GM21447 (cell line): ENCODE measurements at regions not wholly inside any gene's neighbourhood (a gene's known extent, or its start where the extent isn't known, plus 50 kb on each side); places are given as distances from the start of the nearest gene placed in this dataset.

Source experiments
- ATAC-seq: cut with Tn5 transposase; IDR thresholded peaks from one replicate; pipeline ENCODE4 v1.9.1; 2021; ENCODE audit not compliant: unreplicated experiment

DNA sequence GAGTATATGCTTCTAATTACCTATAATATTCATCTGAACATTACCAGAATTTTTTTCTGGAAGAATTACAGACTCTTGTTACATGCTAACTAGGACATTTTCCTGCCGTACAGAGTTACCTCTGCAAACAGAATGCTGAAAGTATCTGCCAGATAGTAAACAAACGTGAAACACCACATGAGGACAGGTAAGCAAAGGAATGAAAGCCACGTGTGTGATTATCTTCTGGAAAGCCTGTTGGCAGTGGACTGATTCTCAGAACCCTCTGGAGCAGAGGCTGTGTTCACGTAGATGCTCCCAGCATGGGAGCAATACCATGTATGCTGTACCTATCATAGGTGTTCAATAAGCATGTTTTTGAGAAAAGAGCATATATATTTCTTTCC, 472.6 kb downstream of the ENC1 start:
- ATAC-seq, result no peak

DNA sequence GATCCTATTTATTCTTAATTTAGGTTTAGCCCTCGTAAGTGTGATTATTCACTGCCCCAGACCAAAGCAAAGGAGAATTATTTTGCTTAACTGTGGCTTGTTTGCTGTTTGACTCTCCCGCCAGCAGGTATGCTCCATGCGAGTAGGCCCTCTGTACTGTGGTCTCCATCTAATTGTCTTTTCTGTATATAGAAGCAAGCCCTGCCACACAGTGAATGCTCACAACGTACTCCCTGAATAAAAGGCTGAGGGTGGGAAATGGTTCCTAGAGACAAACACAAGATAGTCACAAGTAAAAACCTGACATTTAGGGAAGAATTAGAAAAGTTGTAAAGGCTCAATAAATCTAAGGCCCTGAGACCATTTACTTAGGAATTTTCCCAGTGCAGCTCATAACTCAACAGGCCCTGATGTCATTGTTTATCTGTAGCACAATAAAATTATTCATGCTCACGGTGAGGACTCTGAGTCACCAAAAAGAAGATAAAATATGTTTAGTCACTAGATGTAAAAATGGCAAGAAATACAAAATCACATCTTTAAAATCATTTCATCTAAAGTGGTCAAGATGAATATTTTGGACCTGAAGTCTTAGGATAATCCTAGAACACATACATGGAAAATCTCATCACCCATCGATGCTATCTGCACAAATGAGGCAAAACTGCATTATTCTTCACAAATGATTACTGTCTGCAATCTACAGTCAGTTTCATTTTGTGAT, 473.2 kb downstream of the ENC1 start:
- no peak for ATAC-seq

DNA sequence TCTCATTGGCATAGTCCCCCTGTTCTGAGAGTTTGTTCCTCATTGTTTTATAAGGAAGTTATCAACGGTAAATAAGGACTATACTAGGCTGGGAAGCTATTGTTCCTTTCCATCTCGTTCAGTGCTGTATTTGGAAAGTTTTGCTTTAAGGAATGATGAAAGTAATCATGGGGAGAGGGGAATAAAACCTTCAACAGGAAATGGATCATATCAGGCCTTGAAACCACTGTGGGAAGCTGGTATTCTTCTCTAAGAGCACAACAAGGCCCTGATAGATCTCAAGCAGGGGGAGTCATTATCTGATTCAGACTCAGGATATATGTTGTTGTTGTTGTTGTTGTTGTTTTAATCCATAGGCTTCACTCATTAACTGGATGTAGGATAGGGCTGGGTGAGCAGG, 474.5 kb downstream of the ENC1 start:
- no peak for ATAC-seq

DNA sequence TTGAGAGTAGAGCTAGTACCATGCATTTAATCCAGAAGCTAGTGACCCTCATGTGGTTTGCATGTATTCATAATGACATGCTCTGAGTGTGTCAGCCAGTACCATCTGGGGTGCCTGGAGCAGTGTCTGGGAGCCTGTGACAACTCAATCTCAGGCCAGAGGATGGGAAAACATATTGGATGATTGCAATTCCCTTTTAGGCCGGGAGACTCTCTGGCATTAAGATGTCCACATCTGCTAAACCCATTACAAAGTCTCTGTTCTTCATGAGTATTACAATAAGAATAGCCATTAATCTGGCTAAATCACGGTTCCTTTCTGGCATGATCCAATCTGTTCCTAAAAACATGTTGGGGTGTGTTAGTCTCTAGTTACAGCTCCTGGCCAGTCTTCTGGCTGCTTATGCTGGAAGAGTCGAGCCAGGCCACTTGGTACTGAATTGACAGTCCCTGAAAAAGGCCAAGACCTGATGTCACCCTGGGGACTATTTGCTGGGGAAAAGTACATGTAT, 475.7 kb downstream of the ENC1 start:
- ATAC-seq, result no peak

DNA sequence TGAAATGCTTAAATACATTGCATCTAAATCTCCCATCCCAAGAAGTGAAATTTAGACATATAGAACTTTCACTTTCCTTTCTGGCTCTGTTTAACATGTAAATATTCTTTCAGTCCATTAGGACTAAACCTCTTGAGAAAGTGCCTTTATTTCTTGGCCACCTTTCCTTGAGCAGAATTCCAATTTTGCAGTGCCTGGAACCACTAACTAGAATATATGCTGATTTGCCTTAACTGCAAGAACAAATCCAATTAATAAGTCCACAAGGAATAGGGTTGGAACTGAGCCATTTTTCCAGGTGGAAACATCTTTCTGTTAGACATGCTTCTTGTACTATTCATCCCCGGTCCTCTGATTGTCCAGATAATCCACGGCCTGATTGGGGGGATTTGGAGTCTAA, 478.0 kb downstream of the ENC1 start:
- no peak for ATAC-seq

DNA sequence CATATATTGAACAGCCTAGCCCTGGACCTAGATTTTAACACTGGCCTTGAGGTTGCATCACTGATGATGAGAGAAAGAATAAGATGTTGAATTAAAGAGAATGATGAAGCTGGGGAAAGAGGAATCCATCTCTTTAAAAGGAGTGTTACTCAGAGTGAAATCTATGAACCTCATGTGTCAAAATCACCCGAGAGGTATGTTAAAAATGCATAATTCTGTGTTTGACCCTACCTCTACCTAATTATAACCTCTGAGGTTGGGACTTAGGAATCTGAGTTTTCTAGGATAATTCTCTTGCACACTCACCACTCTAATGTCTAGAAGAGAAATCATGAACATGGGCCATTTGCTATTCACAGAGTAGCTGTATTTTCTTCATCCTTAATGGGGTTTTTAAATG, 479.4 kb downstream of the ENC1 start:
- ATAC-seq, result no peak

DNA sequence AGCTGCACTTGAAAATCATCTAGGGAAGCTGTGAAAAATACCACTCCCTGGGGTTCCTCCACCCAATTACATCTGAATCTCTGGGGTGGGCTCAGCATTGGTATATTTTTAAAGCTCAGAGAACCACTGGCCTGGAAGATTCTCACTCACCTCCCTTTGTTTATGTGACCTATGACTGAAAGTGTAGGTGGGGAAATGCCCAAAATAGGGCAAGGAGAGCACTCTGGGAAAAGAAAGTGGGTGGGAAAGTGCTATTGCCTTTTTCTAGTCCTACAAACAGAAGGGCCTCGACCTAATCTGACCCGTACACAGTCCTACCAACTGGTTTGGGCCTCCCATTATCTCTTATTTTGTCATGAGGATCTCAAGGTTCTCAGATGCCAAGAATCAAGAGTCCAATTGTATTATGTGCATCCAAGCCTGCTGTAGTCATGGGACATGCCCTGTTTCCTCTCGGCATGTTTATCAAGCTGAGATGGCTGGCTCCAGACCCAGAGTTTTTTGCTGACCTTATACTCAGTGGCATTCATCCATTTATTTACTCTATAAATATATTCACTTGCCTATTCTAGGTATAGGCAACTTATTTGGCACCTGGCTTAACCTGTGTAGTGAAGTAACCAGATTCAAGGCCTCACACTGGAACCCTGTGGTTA, 483.7 kb downstream of the ENC1 start:
- no peak for ATAC-seq

DNA sequence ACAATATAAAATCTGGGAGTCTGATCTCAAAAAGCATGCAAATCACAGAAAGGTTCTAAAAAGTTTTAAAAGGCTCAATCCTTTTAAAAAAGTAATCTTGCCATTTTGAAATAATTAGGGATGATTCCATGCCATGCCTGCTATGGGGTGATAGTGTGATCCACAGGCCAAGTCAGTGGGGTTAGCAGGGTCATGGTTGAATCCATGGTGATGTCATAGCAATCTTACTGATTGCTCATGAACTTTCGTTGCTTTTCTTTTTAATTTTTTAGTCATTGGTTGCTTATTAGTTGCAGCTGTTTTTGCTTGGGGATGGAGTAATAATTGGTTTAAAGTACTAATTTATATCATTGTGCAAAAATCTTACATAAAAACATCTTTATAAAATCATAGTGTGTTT, 485.0 kb downstream of the ENC1 start:
- no peak for ATAC-seq

DNA sequence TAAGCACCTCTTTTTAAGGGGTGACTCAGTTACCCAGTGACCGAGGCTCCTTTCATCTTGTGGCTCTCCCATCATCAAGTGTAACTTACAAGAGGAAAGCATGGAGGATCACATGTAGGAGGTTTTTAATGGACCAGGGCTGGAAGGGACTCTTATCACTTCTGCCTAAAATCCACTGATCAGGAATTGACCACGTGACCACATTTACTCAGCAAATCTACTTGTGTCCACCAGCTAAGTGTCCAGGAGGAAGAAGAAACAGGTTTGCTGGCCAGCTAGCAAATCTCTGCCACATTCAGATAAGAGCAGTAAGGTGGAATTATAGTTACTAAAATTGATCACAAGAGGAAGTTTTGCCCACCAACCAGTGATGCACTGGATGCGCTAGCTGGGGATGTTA, 486.0 kb downstream of the ENC1 start:
- ATAC-seq, result no peak

DNA sequence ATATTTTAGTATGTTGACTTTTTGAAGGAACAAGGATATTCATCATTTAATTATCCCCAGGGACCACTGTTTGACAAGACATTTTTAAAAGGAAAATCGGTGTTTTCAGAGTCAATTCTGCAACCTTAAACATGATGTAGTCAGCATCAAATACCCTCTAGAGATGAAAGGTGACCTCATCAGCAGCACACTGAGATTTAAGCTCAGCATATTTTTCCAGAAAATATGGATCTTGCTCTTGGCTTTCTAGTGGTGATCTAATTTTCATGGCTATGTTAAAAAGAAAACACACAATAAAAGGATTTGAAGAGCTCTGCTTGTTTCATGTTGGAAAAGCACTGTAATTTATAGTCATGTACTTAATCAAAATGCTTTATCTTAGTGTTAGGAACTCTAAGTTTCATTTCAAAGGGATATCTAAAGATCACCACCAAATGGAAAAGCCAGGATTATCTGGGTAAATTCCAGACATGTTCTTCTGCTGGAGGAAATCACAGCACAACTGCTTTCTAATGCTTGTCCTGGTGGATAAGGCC, 487.2 kb downstream of the ENC1 start:
- no peak for ATAC-seq

DNA sequence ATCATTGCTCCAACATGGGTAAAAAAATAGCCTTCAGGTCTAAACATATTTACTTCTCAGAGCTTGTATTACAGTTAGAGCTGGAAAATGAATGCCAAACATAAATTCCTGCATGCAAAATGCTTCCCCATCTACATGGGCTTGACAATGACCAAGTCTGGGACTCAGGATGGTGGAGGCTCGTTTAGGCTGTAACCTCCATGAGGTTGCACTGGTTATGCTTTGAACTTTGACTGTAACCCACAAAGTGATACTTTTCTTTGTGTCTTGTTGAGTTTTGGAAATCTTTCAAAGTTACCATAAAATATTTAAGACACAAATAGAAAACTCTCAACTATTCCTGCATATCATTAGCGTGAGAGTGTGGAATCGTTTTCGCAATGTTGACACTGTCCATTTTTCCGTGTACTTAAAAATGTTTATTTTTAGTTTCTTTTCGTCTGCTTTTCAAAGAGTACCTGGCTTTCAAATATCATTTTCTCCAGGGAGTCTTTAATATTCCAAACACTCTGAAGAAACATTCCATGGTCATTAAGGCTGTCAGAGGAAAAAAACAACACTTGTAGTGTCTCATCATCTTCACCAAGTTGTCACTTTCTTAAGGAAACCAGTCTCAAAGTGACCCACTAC, 487.8 kb downstream of the ENC1 start:
- ATAC-seq, result no peak

DNA sequence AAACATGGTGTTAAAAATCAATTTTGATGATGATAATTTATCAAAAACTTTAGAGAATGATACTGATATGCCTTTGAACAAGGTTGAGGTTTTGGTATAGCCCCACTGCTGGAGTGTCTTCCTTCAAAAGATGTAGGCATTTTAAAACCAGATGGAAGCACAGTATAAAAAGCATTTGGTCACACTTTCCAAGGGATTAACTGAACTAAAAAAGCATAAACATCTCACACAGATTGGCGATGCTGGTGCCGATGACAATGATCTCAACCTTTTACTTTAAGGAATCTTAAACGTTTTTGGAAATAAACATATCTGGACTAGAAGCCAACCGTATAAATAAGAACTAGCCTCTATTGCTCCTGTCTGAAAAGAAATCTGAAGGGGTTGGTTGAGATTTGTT, 488.4 kb downstream of the ENC1 start:
- ATAC-seq, result no peak

DNA sequence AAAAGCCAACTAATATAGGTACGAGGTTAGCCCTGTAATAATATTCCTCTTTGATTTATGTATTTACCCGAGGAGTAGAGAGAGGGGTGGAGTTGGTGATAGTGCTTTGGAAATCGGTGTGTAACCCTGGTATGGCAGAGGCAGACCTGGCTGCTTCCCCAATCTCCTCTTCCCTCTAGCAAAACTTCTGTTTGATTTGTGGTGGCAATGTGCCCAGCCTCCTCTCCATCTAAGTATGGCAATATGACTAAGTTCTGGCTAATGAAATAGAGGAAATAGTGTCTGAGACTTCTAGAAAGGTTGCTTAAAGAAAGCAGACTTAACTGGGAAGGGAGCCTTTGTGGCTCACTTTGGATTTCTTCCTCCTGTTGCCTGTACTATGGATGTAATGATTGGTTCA, 491.1 kb downstream of the ENC1 start:
- no peak for ATAC-seq

DNA sequence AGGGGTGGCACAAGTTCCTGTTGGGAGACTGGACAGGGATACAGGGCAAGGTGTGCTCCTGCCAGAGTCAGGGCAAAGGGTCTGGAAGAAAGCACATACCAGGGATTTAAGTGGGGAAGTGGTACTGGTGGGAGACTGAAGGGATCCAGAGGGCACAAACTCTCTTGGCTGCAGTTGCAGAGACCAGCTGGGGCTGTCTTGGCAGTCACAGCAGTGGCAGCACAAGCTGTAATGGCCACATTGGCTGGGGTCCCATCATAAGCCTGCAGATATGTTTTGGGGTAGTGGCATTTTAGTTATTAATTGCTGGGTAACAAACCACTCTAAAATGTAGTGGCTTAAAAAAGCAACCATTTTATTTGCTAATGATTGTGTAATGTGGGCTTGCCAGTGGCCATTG, 492.2 kb downstream of the ENC1 start:
- ATAC-seq, result no peak

DNA sequence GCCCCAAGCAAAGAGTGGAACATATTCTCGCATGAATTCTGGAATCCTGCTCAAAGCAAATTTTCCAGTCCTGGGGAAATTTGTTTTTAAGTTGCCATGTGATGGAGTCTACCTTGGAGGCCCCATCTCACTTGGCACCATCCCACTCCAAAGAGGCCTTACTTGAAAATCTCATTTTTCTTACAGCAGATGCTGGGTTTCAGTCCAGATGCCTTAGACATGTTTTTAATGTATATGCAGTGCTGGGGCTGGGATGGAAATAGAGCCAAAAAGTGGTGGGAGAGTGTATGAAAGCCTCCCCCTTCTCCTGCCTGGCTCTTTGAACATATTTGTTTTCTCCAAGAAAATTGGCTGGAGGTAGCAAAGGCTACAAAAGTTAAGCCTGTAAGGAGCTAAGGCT, 493.7 kb downstream of the ENC1 start:
- ATAC-seq, result no peak

DNA sequence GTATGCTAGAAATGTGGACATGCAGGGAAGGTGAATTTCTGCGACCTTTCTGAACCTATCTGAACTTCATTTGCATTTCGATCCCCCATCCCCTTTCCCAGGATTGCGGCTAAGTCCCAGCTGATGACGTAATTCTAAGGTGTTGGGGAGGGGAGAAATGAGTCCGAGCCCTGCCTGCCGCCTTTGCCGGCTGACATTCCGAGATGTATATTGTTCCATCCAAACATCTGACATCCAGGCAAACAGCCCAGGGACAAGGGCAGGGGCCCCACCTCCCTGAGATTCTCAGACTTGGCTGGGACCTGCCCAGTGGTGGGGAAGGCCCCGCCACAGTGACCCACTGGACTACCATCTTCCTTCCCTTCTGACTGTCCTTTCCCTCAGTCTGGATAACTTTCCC, 494.6 kb downstream of the ENC1 start:
- no peak for ATAC-seq

DNA sequence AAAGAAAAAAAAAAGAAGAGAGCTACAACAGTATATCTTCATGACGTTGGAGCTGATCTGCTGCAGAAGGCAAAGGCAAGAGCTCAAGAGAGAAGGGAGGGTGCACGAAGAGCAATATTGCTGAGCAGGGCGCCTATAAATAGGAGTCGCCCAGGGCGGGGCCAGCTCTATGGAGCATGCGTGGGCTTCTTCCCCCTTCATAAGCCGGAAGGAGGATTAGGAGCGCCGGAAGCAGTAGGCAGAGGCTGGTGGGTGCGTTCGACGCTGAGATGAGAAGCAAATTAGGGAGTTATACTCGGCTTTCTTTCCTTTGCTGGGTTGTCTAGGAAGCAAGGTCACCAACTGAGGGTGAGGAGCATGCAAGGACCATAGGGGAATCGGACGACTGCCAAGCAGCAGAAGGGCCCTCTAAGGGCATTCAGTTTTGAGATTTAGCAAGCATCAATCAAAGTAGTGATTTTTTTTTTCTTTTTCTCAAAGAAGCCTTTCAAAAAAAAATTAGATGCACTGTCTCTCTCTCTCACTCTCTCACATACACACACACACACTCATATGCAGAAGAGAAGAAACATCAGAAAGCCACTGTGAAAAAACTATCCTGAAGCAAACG, 496.7 kb downstream of the ENC1 start:
- no peak for ATAC-seq

DNA sequence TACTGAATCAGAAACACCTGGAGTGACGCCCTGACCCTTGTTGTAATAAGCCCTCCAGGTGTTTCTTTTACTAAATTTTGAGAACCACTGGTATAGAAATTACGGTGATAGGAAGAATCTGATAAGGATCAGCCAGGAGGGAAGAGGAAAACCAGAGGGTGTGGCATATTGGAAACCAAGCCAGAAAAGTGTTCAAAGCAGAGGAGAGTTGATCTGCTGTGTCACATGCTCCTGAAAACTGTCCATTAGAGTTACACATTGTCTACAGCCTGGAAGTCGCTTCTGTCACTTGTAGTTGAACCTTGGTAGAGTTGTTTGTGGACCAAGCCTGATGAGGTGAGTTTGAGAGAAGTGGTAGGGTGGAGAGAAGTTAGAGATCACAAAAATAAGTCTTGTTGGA, 497.4 kb downstream of the ENC1 start:
- no peak for ATAC-seq

DNA sequence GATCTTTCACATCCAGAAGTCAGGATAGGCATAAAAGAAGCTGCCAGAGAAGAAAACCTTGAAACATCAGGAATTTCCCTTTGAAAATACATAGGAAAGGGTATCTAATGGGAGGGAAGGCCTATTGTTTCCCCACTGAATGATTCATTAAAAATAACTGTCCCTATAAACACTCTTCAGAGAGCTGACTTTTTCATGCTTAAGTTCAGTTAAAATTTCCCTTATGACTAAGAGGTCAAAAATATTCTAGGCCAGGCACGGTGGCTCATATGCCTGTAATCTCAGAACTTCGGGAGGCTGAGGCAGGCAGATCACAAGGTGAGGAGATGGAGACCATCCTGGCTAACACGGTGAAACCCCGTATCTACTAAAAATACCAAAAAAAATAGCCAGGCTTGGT, 499.5 kb downstream of the ENC1 start:
- no peak for ATAC-seq

DNA sequence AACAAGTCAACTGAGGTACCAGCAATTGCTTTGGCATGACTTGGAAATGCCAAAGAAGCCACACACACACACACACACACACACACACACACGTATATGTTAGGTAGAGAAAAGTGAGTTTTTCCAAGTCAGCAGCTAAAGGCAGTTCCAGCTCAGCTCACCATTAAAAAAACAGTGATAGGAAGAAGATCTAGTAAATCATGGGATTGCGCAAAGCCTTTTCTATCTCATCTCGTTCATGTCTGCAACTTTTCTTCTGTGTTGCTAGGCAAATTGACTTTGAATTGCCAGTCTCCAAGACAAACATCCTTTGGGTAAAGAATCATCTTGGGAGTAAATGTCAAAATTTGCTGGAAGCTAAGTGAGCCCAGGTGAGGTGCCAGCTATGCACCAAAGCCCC, 500.1 kb downstream of the ENC1 start:
- ATAC-seq, result no peak

DNA sequence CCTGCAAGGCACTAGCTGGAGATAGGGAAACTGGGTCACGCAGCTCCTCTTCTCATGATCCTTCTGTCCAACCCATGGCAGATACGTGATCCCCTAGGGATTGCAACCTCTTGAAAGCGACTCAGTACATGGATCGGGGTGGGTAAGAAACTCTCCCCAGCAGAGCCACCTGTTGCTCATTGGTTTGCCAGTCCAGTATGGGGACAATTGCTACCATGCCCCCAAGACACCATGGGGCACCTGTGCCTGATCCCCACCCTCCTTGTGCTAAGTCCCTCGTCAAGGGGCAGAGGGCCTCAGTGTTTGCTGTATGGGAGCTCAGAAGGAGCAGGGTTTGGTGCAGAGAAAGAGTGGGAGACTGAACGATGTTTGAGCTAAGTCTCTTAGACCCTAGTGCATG, 500.9 kb downstream of the ENC1 start:
- ATAC-seq, result no peak

DNA sequence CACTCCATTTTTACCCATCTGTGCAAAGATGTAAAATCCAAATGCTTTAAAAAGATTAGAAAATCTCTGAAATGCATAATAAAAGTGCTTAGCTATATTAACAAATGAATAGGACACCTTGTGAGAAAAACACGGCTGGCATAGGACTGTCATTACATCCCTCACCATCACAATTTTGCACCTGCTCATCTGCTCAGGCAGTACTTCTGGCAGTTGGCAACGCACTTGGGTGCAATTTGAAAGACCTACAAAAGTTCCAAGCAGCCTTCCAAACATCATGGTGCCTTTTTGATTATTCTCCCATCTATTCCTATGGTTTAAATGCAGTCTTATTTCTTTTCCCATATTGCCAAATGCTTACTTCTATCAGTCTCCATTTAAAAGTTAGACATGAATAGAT, 501.8 kb downstream of the ENC1 start:
- no peak for ATAC-seq
